ENCODE measurements at regions not wholly inside any gene's neighbourhood (a gene's known extent, or its start where the extent isn't known, plus 50 kb on each side); places are given as distances from the start of the nearest gene placed in this dataset.

- no peaks in the 10 kb centered on the region for H3K27me3 ChIP-seq (ENCODE audit: low read depth, low read length)
- no peaks in the 10 kb centered on the region for H3K9me3 ChIP-seq (ENCODE audit: insufficient read depth, low read length)
- H3K4me1 ChIP-seq (ENCODE audit: low read length): peaks cover 10% of the 10 kb centered on the region
- H3K4me2 ChIP-seq (ENCODE audit: low read length): no peak overlapping the region
- H2AFZ ChIP-seq (ENCODE audit: low read depth, low read length): no peak overlapping the region
- no peak overlapping the region for H3K27ac ChIP-seq (ENCODE audit: low read length)
- no peaks in the 10 kb centered on the region for H3K36me3 ChIP-seq (replicated peaks; ENCODE audit: low read depth, low read length)
- H3K4me3 ChIP-seq (ENCODE audit: low read length): no peak overlapping the region
- no peak overlapping the region for H3K9ac ChIP-seq (ENCODE audit: low read length)
- no peak for TF ChIP-seq EZH2phosphoT487 (IDR thresholded peaks at IDR 0.05; ENCODE audit: low read depth)
- TF ChIP-seq, protein P1, sequence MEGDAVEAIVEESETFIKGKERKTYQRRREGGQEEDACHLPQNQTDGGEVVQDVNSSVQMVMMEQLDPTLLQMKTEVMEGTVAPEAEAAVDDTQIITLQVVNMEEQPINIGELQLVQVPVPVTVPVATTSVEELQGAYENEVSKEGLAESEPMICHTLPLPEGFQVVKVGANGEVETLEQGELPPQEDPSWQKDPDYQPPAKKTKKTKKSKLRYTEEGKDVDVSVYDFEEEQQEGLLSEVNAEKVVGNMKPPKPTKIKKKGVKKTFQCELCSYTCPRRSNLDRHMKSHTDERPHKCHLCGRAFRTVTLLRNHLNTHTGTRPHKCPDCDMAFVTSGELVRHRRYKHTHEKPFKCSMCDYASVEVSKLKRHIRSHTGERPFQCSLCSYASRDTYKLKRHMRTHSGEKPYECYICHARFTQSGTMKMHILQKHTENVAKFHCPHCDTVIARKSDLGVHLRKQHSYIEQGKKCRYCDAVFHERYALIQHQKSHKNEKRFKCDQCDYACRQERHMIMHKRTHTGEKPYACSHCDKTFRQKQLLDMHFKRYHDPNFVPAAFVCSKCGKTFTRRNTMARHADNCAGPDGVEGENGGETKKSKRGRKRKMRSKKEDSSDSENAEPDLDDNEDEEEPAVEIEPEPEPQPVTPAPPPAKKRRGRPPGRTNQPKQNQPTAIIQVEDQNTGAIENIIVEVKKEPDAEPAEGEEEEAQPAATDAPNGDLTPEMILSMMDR (IDR thresholded peaks at IDR 0.05; ENCODE audit: low read depth, low read length): no peak
- no peaks in the 10 kb centered on the region for H4K20me1 ChIP-seq (ENCODE audit: insufficient read depth, low read length)
- no peaks in the 10 kb centered on the region for H3K79me2 ChIP-seq (ENCODE audit: low read length)
Observed at GRCh38 chr6:90703336-90703735, 116.5 kb upstream of the MAP3K7 start.

DNA sequence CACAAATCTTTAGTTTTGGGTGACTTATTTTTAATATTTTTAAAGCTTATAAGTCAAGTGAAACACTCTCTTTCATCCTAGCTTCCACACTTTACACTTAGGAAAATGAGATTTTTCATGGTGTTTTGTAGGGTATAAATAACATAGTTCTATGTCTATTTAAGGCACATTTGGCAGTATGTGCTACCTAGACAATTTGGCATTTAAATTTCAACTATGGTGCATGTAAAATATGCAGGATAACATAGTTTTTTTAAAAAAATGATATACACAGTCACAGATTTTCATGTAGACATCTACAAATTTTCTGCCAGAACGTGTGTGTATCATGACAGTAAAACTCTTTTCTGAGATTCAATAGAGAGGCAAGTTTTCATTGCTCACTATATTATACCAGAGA, 115.1 kb upstream of the MAP3K7 start:
- no peaks in the 10 kb centered on the region for H3K27me3 ChIP-seq (ENCODE audit: low read depth, low read length)
- H2AFZ ChIP-seq (ENCODE audit: low read depth, low read length): no peak overlapping the region
- no peaks in the 10 kb centered on the region for H4K20me1 ChIP-seq (ENCODE audit: insufficient read depth, low read length)
- H3K36me3 ChIP-seq (replicated peaks; ENCODE audit: low read depth, low read length): no peaks in the 10 kb centered on the region
- H3K9me3 ChIP-seq (ENCODE audit: insufficient read depth, low read length): no peaks in the 10 kb centered on the region
- H3K27ac ChIP-seq (ENCODE audit: low read length): no peak overlapping the region
- no peak overlapping the region for H3K9ac ChIP-seq (ENCODE audit: low read length)
- no peak overlapping the region for H3K4me3 ChIP-seq (ENCODE audit: low read length)
- H3K79me2 ChIP-seq (ENCODE audit: low read length): no peaks in the 10 kb centered on the region
- no peak for TF ChIP-seq EZH2phosphoT487 (IDR thresholded peaks at IDR 0.05; ENCODE audit: low read depth)
- TF ChIP-seq, protein P1 (IDR thresholded peaks at IDR 0.05; ENCODE audit: low read depth, low read length): no peak
- peaks cover 10% of the 10 kb centered on the region for H3K4me1 ChIP-seq (ENCODE audit: low read length)
- H3K4me2 ChIP-seq (ENCODE audit: low read length): peak overlapping the region; percentile 61; the same call in 1 of the 2 replicates

DNA sequence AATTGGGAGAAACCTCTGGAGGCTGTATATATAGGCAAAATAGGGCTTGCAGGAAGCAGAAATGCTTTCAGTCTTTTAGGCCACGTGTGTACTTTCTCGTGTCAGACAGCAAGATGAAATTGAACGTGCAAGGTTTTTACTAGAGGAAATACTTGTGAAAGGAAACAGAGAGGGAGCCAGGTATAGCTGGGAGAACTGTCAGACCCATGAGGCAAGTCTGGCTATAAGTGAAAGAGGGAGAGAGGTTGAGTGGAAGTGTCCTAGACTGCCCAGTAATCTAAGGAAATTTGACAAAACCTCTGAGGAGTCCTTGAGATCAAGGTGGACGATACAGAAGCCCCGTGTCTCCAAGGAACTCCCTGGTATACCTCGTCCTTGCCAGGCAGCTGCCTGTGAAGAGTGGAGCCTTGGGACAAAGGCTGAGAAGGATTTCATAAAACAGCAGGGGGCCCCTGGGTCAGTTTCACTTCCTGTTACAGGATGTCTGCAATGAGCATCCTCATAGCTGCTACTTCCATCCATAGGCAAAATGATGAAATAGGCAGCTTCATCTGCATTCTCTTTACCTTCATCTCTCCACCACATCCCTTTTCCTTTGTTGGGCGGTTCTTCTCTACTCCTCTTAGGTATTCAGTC, 114.4 kb upstream of the MAP3K7 start:
- H3K27me3 ChIP-seq (ENCODE audit: low read depth, low read length): no peaks in the 10 kb centered on the region
- peaks cover 10% of the 10 kb centered on the region for H3K4me1 ChIP-seq (ENCODE audit: low read length)
- peak overlapping the region; percentile 61 for H3K4me2 ChIP-seq (ENCODE audit: low read length)
- TF ChIP-seq, protein P1 (IDR thresholded peaks at IDR 0.05; ENCODE audit: low read depth, low read length): no peak
- no peak for TF ChIP-seq EZH2phosphoT487 (IDR thresholded peaks at IDR 0.05; ENCODE audit: low read depth)
- no peak overlapping the region for H3K9ac ChIP-seq (ENCODE audit: low read length)
- H3K27ac ChIP-seq (ENCODE audit: low read length): no peak overlapping the region
- H3K79me2 ChIP-seq (ENCODE audit: low read length): no peaks in the 10 kb centered on the region
- H3K4me3 ChIP-seq (ENCODE audit: low read length): peak overlapping the region; percentile 41; the same call in 1 of the 2 replicates
- H3K9me3 ChIP-seq (ENCODE audit: insufficient read depth, low read length): no peaks in the 10 kb centered on the region
- no peaks in the 10 kb centered on the region for H4K20me1 ChIP-seq (ENCODE audit: insufficient read depth, low read length)
- no peaks in the 10 kb centered on the region for H3K36me3 ChIP-seq (replicated peaks; ENCODE audit: low read depth, low read length)
- no peak overlapping the region for H2AFZ ChIP-seq (ENCODE audit: low read depth, low read length)

GRCh38 chr6:90695316-90695715, 108.4 kb upstream of the MAP3K7 start:
- no peaks in the 10 kb centered on the region for H3K36me3 ChIP-seq (replicated peaks; ENCODE audit: low read depth, low read length)
- H3K4me1 ChIP-seq (ENCODE audit: low read length): no peaks in the 10 kb centered on the region
- no peaks in the 10 kb centered on the region for H3K9me3 ChIP-seq (ENCODE audit: insufficient read depth, low read length)
- no peak overlapping the region for H3K27ac ChIP-seq (ENCODE audit: low read length)
- no peak overlapping the region for H3K9ac ChIP-seq (ENCODE audit: low read length)
- TF ChIP-seq, protein P1 (IDR thresholded peaks at IDR 0.05; ENCODE audit: low read depth, low read length): no peak
- TF ChIP-seq EZH2phosphoT487 (IDR thresholded peaks at IDR 0.05; ENCODE audit: low read depth): no peak
- no peak overlapping the region for H3K4me3 ChIP-seq (ENCODE audit: low read length)
- no peaks in the 10 kb centered on the region for H3K79me2 ChIP-seq (ENCODE audit: low read length)
- no peaks in the 10 kb centered on the region for H4K20me1 ChIP-seq (ENCODE audit: insufficient read depth, low read length)
- no peak overlapping the region for H3K4me2 ChIP-seq (ENCODE audit: low read length)
- H3K27me3 ChIP-seq (ENCODE audit: low read depth, low read length): no peaks in the 10 kb centered on the region
- no peak overlapping the region for H2AFZ ChIP-seq (ENCODE audit: low read depth, low read length)

Data from OCI-LY3 (cell line).